ENCODE measurements at regions not wholly inside any gene's neighbourhood (a gene's known extent, or its start where the extent isn't known, plus 50 kb on each side); places are given as distances from the start of the nearest gene placed in this dataset.
"Not testable (repeated sequence)": the region's sequence is repeated elsewhere in the genome, so short reads cannot be mapped to it uniquely, and the experiment has no call there.

- no peak for TF ChIP-seq POLR2A (IDR thresholded peaks at IDR 0.05)
- no peak for TF ChIP-seq CTCF (IDR thresholded peaks at IDR 0.05)
- no peak overlapping the region for H3K4me3 ChIP-seq (ENCODE audit: low read depth, poor library complexity, severe bottlenecking)
- 81% methylated on average over 3 of the region's 3 CpGs for WGBS, 2 donors
- intact Hi-C loops (cut with DNase I; ENCODE audit: low total_unique reads), result no loop called here
- DNase-seq (ENCODE audit: low spot score in 2 of 2), result no peak
Measured at GRCh38 chr2:193373120-193373519, 1178.4 kb upstream of the TMEFF2 start.

GRCh38 chr2:193371200-193371599, 1176.5 kb upstream of the TMEFF2 start:
- H3K4me3 ChIP-seq (ENCODE audit: low read depth, poor library complexity, severe bottlenecking), result no peak overlapping the region
- intact Hi-C loops (cut with DNase I; ENCODE audit: low total_unique reads), result no loop called here
- DNase-seq (ENCODE audit: low spot score in 2 of 2), result no peak
- TF ChIP-seq CTCF (IDR thresholded peaks at IDR 0.05) (no peak), POLR2A (IDR thresholded peaks at IDR 0.05) (no peak)
- 76 to 81% methylated on average over 7 of the region's 7 CpGs for WGBS, 2 donors

- H3K4me3 ChIP-seq (ENCODE audit: low read depth, poor library complexity, severe bottlenecking), result no peak overlapping the region
- TF ChIP-seq CTCF (IDR thresholded peaks at IDR 0.05), result no peak
- TF ChIP-seq POLR2A (IDR thresholded peaks at IDR 0.05), result no peak
- DNase-seq (ENCODE audit: low spot score in 2 of 2), result no peak
- intact Hi-C loops (cut with DNase I; ENCODE audit: low total_unique reads), result no loop called here
Measured at GRCh38 chr2:193368615-193369014, 1173.9 kb upstream of the TMEFF2 start.

GRCh38 chr2:193357508-193357907, 1162.8 kb upstream of the TMEFF2 start:
- H3K4me3 ChIP-seq (ENCODE audit: low read depth, poor library complexity, severe bottlenecking), result no peak overlapping the region
- TF ChIP-seq POLR2A (IDR thresholded peaks at IDR 0.05) (no peak), CTCF (IDR thresholded peaks at IDR 0.05) (no peak)
- 91 to 92% methylated on average over 4 of the region's 4 CpGs for WGBS, 2 donors
- intact Hi-C loops (cut with DNase I; ENCODE audit: low total_unique reads), result no loop called here
- no peak for DNase-seq (ENCODE audit: low spot score in 2 of 2)

- H3K4me3 ChIP-seq (ENCODE audit: low read depth, poor library complexity, severe bottlenecking); intact Hi-C loops (cut with DNase I; ENCODE audit: low total_unique reads); DNase-seq (ENCODE audit: low spot score in 2 of 2): not testable (repeated sequence)
- WGBS, 2 donors, result 90 to 92% methylated on average over 13 of the region's 13 CpGs
Measured at GRCh38 chr2:193352665-193353242, 1158.0 kb upstream of the TMEFF2 start.

GRCh38 chr2:193350509-193350908, 1155.8 kb upstream of the TMEFF2 start:
- TF ChIP-seq POLR2A (IDR thresholded peaks at IDR 0.05) (no peak), CTCF (IDR thresholded peaks at IDR 0.05) (no peak)
- no peak for DNase-seq (ENCODE audit: low spot score in 2 of 2)
- no peak overlapping the region for H3K4me3 ChIP-seq (ENCODE audit: low read depth, poor library complexity, severe bottlenecking)
- intact Hi-C loops (cut with DNase I; ENCODE audit: low total_unique reads), result no loop called here
- 46 to 47% methylated on average over 2 of the region's 2 CpGs for WGBS, 2 donors

Measured in lower leg skin (tissue), 4 donors.